ENCODE measurements at regions not wholly inside any gene's neighbourhood (a gene's known extent, or its start where the extent isn't known, plus 50 kb on each side); places are given as distances from the start of the nearest gene placed in this dataset.

DNA sequence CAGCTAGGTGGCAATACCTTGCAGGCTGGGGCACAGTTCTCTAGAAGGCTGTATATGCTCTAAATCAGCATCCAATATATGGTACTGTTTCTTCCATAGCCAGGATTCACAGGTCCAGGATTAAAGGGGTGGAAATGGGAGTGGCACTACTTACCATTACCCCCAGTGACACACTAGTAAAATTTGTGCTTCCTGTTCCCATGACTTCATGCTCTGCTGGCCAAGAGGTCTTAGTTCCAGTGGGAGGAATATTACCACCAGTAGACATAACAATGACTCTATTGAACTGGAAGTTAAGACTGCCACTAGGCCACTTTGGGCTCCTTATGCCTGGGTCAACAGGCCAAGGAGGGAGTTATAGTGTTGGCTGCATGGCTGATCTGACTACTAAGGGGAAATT is 174.3 kb upstream of the TNFAIP3 start:
- no peak for DNase-seq

DNA sequence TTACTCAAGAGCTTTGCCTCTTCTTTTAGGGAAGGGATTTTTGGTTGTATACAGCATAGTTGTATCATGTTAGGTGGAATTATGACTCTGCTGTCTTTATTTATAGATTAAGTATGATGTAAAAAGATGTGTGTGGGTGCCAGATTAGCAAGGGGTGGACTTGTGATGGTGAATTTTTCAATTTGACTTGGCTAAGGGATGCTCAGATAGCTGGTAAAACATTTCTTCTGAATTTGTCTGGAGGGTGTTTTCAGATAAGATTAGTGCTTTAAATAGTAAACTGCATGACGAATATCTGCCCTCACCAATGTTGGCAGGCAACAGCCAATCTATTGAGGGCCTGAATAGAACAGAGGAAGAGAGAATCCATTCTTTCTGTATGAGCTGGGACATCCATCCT is 173.3 kb upstream of the TNFAIP3 start:
- no peak for DNase-seq

DNA sequence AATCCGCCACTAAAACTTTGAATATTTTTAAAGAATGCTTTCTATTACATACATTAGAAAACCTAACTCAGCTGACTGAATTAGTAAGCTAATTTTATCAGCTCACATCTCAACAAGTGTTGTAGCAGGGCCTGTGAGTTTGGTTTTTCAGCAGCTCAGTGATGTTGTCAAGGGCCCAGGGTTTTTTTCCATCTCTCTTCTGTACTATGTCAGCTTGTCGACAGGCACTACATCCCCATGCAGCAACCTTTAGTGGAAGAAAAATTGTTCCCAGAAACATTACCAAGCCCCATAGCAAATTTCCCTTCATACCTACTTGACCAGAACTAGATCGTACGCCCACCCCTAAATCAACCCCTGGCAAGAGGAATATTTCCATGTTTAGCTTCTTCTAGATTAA is 170.3 kb upstream of the TNFAIP3 start:
- DNase-seq: no peak

DNA sequence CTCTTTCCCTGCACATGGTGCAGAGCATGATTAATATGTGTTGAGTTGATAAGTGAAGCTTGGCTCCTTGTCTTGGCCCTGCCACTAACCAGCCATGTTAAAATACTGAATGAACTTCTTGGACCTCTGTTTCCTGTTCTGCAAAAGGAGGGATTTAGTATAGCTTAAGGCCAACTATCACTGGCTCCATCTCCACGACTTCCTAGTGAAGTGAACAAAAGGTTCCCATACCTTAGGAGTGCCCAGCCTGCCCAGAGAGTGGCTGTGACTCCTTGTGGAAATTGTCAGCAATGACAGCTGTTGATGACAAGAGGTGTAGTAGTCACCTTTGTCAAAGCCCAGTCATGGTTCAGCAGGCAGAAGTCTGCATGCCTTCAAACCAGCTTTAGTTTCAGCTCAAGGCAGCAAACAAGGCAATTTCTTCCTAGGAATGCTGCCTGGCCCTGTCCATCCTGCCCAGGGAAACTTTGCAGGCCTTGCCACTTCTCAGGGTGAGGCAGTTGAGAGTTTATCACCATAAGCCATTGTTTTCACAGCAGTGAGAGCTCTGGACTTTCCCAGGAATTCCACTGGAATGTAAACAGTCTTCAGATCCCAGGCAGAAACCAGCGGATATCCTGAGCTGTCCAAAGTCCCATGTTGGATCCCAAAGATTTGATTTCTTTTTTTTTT is 169.7 kb upstream of the TNFAIP3 start:
- no peak for DNase-seq

DNA sequence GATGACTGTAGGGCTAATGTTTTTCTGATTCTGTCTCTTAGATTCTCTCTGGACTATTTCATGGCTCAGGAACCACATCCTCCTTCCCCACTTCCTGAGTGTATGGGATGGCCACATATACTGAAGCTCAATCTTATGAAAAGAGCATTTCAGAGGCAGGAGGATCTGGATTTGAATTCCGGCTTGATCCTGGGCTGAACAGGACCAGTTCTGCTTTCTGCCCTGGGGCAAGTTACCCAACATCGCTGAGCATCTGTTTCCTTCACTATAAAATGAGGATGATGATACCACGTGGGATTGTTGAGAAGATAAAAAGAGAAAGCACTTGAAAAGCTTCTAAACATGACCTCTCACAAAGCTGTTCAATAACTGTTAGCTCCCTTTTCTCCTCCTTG is 168.4 kb upstream of the TNFAIP3 start:
- DNase-seq: no peak

DNA sequence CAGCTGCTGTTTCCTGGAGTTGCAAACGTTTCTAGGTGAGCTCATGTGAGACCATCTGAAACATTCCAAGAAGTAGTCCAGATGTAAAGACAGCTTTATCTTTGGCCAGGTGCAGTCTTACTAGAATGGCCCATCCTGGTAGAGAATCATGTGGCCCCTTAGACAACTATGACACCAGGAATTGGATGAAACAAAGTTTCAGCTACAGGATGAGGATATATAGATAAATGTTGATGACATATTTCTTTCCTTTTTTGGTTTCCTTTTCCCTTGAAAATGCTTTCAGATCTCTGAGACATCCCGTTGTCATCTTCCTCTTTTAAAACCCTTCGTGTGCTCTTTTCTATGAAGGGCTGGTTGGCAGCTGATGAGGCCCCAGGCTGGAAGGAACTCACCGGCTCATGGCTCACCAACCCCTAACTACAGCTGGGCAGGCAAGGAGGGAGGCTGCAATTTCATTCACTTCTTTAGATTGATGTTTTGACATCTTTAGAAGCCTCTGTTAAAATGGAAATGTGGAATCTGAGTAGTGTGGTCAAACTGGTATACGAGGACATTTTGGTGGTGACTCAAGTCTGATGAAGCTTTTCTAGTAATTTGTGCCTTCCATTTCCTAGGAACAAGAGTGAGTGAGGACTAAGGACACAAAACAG is 167.9 kb upstream of the TNFAIP3 start:
- DNase-seq: no peak

DNA sequence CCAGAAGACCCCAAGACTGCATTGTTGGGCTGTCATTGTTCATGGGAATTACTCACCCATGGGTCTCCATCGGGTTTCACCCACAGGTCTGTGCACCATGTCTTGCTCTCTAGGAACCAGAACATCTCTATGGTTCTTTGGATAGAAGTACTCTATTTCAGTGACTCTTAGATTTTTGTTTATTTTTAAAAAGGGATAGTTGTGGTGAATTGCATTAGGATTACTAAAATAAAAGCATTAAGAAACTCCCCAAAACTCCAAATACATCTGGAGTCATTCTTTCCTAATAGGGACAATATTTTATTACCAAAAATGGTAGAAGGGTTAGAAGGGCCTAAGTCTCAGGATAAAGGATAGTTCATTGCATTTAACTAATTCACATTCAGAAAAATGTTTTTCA is 166.9 kb upstream of the TNFAIP3 start:
- no peak for DNase-seq

DNA sequence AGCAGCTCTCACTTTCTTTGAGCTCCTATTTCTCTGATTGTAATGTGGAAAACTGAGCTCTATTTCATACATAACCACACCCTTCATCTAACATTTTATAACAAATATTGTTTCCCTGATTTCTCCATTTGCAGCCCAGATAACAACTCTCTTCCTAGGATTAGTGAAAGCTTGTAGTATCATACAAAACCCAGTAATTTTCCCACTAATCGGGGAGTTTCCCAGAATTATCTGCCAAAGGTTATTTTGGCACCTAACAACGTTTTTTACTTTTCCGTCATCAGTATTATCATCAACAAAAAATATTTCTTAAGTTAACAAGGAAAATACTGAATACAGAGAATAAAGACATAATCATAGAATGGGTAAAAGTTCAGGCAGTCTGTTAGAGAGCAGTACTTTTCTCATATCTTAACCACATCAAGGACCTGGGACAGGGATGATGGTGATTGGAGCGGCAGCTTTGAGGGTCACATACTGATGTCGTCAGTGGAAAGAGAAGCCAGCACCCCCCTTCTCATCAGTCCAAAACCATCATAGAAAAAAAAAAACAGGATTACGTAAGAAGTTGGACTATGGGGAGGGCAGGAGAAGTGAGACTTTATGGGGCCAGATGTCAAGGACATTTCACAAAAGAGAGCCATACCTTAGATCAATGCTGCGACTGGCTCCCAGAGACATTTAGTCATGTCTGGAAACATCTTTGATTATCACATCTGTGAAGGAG is 166.1 kb upstream of the TNFAIP3 start:
- no peak for DNase-seq

DNA sequence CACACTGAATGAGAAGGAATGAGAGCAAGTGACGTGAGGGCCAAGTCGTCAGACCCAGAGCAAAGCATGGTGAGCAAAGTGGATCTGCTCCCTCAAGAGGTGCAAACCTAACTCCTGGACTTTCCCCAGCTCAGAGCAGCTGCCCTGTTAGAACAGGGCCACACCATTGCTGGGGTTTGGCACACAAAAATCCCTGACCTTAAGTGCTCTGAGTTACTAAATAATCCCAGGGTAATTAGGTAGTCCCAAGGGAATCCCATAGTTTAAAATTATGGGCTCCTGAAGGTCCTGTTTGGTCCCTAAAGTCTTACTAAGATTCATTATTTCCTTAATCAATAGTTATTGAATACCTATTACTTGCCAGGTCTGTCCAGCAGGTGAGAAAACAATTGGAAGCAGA is 165.1 kb upstream of the TNFAIP3 start:
- DNase-seq: no peak

DNA sequence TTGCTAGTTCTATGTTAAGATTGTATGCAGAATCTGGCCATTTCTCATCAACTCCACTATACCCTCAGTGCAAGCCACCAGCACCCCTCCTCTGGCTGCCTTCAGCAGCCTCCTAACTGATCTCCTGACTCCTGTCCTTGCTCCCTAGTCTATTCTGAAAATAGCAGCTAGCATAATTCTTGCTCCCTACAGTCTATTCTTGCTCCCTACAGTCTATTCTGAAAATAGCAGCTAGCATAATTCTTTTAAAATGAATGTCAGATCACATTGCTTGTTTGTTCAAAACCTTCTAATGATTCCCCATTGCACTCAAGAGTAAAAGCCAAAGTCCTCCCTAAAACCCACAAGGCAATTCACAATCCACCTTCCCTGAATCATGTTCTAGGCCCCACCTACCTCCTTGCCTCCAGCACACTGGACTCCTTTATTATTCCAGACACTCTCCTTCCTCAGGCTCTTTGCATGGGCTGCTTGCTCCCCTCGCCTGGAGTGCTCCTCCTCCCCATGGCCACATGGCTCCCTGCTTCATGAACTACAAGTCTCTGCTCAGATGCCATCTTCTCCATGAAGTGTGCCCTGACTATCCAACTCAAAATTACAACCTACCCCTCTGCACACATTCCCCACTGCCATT is 164.2 kb upstream of the TNFAIP3 start:
- DNase-seq: no peak

DNA sequence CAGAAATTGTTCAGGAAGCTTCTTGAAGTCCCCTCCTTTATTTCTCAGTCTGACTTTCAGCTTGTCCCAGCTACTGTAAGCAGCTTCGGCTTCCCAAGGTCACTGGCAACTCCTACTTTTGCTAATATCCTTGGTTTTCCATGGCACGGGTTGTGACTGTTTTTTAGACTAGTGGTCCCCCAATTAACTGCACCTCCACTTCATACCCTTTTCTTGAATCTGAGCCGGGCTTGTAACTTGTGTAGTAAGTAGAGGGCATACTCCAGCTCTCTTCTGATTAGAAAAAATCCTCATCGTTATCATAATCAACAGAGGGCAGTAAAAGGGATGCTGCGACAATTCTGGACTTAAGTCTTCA is 162.3 kb upstream of the TNFAIP3 start:
- no peak for DNase-seq

DNA sequence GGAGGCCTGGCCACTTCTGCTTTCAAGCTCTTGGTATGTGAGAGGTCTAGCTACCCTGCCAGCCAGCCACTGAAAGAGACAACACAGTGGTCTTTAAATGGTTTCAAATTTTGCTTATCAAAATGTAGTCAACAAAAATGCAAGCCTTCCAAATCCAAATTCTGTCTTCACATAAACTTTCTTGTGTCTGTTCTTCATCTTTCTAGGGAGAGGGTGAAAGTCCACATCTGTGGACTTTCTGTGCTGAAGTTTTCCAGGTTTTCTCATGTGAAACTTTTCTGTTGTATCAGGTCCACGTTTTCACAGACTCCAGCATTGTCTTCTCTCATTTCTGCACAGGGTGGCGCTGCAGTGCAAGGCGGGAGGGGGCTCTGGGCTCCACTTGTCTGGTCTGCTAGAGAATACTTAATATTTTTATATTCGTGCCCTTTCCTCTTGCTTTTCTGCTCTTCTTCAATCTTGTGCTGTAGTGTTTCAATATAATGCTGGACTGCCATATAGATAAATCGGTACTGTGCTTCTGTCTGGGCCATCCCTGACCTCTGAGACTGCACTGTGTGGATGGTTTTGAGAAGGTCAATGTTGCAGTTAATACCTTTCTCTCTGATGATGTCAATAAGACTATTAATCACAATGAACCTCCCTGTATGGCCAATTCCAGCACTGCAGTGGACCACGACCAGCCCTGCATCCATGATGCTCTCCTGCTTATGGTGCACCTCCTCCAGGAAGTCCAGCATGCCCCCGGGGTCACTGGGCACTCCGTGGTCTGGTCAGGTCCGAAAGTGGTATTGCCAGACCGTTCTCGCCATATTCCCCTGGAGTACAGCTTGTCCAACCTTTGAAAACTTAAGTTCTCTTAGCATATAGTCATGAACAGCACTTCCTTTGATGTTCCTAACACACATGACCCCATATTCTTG is 161.6 kb upstream of the TNFAIP3 start:
- peak; percentile 3 to 27 for DNase-seq

DNA sequence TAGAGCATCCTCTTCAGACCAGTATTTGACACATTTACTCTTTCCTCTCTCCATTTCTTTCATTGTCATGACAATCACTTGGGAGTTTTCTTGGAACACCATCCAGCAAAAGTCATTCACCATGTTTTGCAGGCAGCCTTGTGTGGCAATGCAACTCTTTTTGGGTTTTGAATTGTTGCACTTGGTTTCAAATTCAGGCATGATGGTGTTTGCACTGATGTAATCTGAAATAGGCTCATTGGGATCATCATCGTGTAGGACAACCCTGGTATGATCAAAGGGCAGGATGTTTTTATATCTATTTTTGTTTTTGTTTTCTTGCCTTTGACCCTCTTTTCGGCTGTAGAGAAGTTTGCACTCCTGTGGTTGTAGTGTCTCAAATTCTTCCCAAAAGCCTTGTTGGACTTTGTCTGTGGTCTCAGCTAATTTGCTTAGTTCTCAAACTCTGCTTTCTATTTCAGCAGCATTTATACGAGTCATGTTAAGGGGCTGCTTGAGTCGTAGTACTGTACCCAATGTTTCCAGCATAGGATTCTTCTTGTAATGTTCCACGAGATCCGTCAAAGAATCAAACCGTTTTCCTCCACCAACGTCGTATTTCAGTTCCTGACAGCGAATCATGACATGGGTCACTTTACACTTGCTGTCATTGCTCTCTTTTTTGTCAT is 160.8 kb upstream of the TNFAIP3 start:
- DNase-seq: no peak

DNA sequence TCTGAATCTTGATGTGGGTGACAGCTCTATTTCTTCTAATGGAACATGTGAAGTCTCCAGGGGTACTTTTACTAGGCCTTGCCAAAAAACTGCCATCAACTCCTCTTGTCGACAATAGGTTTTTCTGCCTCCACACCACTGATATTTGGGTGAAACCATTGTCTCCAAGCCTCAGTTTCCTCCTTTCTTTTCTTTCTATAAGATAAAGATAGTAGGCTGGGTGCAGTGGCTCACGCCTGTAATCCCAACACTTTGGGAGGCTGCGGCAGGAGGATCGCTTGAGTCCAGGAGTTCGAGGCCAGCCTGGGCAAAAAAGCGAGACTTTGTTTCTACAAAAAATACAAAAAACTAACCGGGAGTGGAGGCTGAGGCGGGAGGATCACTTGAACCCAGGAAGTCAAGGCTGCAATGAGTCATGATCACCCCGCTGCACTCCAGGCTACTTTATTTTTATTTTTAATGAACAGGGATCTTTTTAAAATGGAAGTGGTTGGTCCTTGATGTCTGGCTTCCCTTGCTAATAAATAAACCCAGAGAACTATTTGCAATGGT is 159.9 kb upstream of the TNFAIP3 start:
- no peak for DNase-seq

DNA sequence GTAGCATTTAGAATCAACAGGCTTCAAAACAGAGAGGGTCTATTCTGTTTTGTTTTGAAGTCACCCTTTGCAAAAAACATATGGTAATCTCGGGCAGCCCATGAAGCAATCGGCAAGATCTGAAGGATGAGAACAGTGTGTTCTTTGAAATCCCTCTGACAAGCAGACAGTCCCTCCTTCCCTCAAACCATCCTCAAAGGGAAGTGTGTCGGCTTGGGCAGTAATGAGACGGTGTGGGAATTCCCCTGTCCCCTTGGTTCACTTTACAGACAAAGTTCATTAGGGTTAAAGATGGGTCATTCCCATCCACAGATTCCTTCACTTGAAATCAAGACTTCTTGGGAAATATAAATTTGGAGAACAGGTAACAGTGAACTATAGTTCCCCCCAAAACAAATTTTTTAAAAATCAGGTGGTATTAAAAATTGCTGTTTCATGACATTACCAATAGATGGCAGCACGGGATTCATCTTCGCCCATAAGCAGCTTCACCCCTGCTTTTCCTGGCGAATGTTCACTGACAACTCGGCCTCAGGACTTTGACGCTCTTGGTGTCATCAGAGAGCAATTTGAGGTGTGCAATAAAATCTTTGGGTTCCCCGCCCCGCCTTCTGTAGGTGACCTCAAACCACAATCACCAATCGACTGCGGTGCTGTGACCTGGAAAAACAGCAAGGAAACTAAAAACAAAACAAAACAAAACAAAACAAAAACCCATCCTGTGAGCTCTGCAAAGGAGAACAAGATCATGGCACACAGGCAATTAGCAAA is 159.3 kb upstream of the TNFAIP3 start:
- peak; percentile 14 to 60 for DNase-seq

DNA sequence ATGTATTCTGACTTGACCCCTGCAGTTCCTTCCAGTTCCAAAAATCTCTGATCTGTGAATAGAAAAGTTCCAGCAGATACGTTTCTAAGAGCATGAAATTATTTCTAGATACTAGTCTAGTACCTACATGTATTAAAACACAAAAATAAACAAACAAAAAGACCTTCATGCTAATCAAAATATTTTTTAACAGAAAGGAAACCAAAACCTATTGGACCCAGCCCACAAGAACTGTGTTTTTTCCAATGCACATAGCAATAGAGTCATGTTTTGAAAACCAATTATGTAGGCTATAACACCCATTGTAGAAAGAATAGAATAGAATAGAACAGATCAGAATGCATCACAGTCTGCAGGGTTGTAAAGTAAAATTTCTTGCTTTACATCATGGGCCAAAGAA is 158.6 kb upstream of the TNFAIP3 start:
- DNase-seq: no peak

DNA sequence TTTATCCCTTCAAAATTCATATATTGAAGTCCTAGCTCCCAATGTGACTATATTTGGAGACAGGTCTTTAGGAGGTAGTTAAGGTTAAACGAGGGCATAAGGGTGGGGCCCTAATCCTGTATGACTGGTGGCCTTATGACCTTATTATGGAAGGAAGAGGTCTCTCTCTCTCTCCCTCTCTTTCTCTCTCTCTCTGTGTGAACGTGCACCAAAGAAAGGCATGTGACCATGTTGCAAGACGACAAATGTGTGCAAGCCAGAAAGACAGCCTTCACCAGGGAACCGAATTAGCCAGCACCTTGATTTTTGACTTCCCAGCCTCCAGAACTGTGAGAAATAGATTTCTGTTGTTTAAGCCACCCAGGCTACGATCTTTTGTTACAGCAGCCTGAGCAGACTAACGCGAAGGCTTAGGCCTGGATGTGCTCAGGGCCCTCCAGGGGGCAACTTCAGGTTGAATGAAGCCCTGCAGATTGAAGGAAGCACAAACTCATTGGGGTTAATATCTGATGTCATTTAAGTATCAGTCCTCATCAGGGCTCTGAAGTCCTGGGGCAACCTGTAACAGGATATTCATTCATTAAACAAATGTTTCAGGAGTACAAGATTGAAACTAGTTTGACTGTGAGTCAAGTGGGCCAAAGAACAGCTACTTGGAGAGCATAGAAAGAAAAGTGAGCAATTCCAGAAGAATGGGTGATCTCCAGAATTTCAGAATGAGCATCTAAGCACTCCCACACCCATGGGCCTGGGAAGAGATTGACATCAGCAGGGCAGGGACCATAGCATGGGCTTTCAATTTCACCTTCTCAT is 157.4 kb upstream of the TNFAIP3 start:
- no peak for DNase-seq

DNA sequence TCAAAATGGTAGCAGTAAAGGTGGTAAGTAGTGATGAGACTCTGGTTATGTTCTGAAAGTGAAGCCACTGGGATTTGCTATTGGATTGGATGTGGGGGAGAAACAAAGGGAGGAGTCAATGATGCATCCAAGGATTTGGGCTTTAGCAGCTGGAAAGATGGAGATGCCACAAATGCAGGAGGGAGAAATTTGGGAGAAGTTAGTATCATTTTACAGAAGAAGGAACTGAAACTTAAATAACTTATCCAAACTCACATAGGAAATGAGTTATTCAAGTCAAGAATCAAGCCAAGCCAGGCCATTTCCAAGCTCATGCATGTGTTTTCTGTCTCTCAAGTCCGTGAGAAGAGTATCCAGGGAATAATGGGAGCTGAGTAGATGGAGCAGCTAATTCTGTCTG is 155.1 kb upstream of the TNFAIP3 start:
- DNase-seq: no peak

DNA sequence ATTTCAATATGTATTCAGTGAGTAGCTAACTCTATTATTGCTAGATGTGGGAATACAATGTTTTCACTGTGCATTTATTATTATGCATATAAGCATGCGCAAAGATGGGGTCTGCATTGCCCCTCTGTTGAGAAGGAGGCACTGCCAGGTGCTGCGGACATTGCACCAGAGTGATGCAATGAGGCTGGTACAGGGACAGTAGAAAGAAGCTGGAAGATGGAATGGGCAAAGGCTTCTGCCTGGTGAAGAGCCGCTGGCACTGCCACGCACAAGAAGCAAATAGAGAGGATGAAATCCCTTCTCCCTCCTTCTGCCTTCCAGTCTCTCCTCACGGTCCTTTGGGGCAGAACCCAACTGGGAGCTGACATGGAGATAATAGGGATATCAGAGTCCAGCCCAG is 154.5 kb upstream of the TNFAIP3 start:
- DNase-seq: no peak

DNA sequence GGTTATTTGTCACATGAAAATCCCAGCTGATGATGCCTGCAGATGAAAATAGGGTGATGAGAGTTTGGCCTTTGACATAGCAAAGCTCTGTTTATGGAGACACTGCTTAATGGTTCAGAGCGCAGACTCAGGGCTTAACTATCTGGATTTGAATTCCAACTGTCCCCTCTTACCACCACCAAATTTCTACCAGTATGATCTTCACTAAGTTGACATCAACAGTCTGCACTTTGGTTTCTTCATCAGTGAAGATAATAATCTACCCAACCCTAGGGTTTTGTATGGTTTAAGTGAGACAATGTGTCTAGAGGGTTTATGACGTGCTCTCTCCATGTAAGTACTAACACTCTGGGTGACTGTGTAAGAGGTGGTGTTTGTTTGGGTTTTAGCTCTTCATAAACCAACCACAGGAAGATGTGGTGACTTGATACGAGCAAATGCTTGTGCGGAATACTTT is 151.4 kb upstream of the TNFAIP3 start:
- no peak for DNase-seq
